HepG2 (cell line): ENCODE measurements at regions not wholly inside any gene's neighbourhood (a gene's known extent, or its start where the extent isn't known, plus 50 kb on each side); places are given as distances from the start of the nearest gene placed in this dataset.

Experiments
- DZIP1 ChIP-seq: sonication (generic); formaldehyde crosslinking; IDR thresholded peaks from 2 replicates; pipeline ENCODE4 v1.5.0; 2020; ENCODE audit warnings: mild to moderate bottlenecking, missing genetic modification reagents
- HES4 ChIP-seq: sonication (generic); formaldehyde crosslinking; IDR thresholded peaks from 2 replicates; pipeline ENCODE4 v1.9.0; 2021; ENCODE audit warnings: mild to moderate bottlenecking, missing genetic modification reagents, borderline replicate concordance
- IRF9 ChIP-seq: sonication (generic); formaldehyde crosslinking; IDR thresholded peaks from 2 replicates; pipeline ENCODE4 v1.8.0; 2022; ENCODE audit warnings: missing genetic modification reagents, mild to moderate bottlenecking, borderline replicate concordance
- PREB ChIP-seq: sonication (generic); formaldehyde crosslinking; IDR thresholded peaks from 2 replicates; pipeline ENCODE4 v1.4.0; 2020; ENCODE audit warnings: missing genetic modification reagents
- STAT5B ChIP-seq: sonication (generic); formaldehyde crosslinking; IDR thresholded peaks from 2 replicates; pipeline ENCODE4 v1.4.0; 2020; ENCODE audit warnings: missing genetic modification reagents
- ZNF788 ChIP-seq: sonication (generic); formaldehyde crosslinking; IDR thresholded peaks from 2 replicates; pipeline ENCODE4 v1.5.0; 2020; ENCODE audit warnings: mild to moderate bottlenecking, missing genetic modification reagents, borderline replicate concordance

GRCh38 chr5:51622161-51622790 lies 239.0 kb downstream of the ISL1 start (continued):
- no peak for TF ChIP-seq DZIP1 (CRISPR knock-in tag)
- TF ChIP-seq HES4 (CRISPR knock-in tag): no peak
- no peak for TF ChIP-seq STAT5B (CRISPR knock-in tag)
- no peak for TF ChIP-seq ZNF788 (CRISPR knock-in tag)
- no peak for TF ChIP-seq PREB (CRISPR knock-in tag)
- no peak for TF ChIP-seq IRF9 (CRISPR knock-in tag)
